Transverse colon (tissue), 4 donors: ENCODE measurements at regions not wholly inside any gene's neighbourhood (a gene's known extent, or its start where the extent isn't known, plus 50 kb on each side); places are given as distances from the start of the nearest gene placed in this dataset.

Experiments used
- DNase-seq: peaks from one replicate; pipeline ENCODE4 v3.0.0-alpha.2; 2019
- H3K27ac ChIP-seq, 4 donors: fragments of 200-600 bp; sonication (generic); 2 replicates each; pipeline ENCODE4 v1.5.1; 2016 to 2018; ENCODE audit warnings: inconsistent platforms in 4 of 4
- H3K27me3 ChIP-seq: fragments of 200-600 bp; sonication (generic); 2 replicates; pipeline ENCODE4 v1.5.1; 2017; ENCODE audit warnings: inconsistent platforms
- H3K36me3 ChIP-seq, 4 donors: fragments of 200-600 bp; sonication (generic); 2 replicates each; pipeline ENCODE4 v1.5.1; 2017 to 2019; ENCODE audit warnings: inconsistent platforms in 4 of 4
- H3K4me1 ChIP-seq, 4 donors: fragments of 200-600 bp; sonication (generic); 2 replicates each; pipeline ENCODE4 v1.5.1; 2017 to 2020; ENCODE audit warnings: inconsistent platforms in 4 of 4
- H3K4me3 ChIP-seq, 4 donors: fragments of 200-600 bp; sonication (generic); 1 replicate in 1 of 4; 2 replicates in 3 of 4; pipeline versions ENCODE4 v1.5.1 to v1.6.1; 2017 to 2019; ENCODE audit warnings: inconsistent platforms in 4 of 4
- H3K9me3 ChIP-seq, 2 donors: fragments of 200-600 bp; sonication (generic); 2 replicates each; pipeline ENCODE4 v1.5.1; 2017 to 2019; ENCODE audit warnings: inconsistent platforms in 2 of 2
- CTCF ChIP-seq, 5 experiments: fragments of 200-600 bp in 3 of 5; fragments of 450-650 bp in 2 of 5; sonication (generic) in 3 of 5; IDR thresholded peaks; 1 replicate in 2 of 5; 2 replicates in 3 of 5; pipeline ENCODE4 v1.5.1; 2016 to 2017; ENCODE audit warnings: antibody characterized with exemption in 5 of 5, inconsistent platforms in 3 of 5, mild to moderate bottlenecking in 2 of 5, moderate library complexity in 1 of 5
- EP300 ChIP-seq: sonication (generic); formaldehyde crosslinking; IDR thresholded peaks from one replicate; pipeline ENCODE4 v1.6.1; 2017; ENCODE audit warnings: antibody characterized with exemption, low read depth
- POLR2A ChIP-seq: fragments of 450-650 bp; IDR thresholded peaks from one replicate; pipeline ENCODE4 v1.6.1; 2016; ENCODE audit warnings: antibody characterized with exemption, mild to moderate bottlenecking, moderate library complexity
- POLR2AphosphoS5 ChIP-seq, 3 donors: sonication (generic); formaldehyde crosslinking; IDR thresholded peaks; one replicate each; pipeline ENCODE4 v1.6.1; 2016; ENCODE audit warnings: antibody characterized with exemption in 3 of 3
- WGBS, 2 donors: methylation state at CpG; one replicate each; pipeline ENCODE4 v1.1.5; 2018; ENCODE audit warnings: low coverage in 1 of 2; 5-methylcytosine and 5-hydroxymethylcytosine counted together
- in situ Hi-C, 4 donors: fragments of 200-750 bp; cut with MboI; loops; one replicate each; pipeline versions ENCODE4 v1.15.0 to v1.15.1; 2017; ENCODE audit warnings: low sequenced_read_pairs in 3 of 4, low pct_ligation_motif_present in 1 of 4, low pct_unique_long_range_greater_than_20kb in 1 of 4
- intact Hi-C: fragments of 100-400 bp; cut with DNase I; formaldehyde crosslinking; loops from one replicate; pipeline ENCODE4 v1.15.1; 2023; ENCODE audit warnings: low total_unique reads

- DNase-seq, result no peak
- WGBS, 2 donors, result 29 to 52% methylated on average over 1 of the region's 1 CpG
- peaks cover 0 to 5% (median 2%) of the 10 kb centered on the region in 4 donors for H3K4me1 ChIP-seq
- no peak overlapping the region for H3K27ac ChIP-seq
- intact Hi-C loops, result no loop called here
- no peaks in the 10 kb centered on the region for H3K27me3 ChIP-seq
- H3K4me3 ChIP-seq, result no peak overlapping the region
- in situ Hi-C loops, result no loop called here
- TF ChIP-seq CTCF (IDR thresholded peaks at IDR 0.05) (no peak), POLR2AphosphoS5 (IDR thresholded peaks at IDR 0.05) (no peak), POLR2A (no peak), EP300 (no peak)
- H3K36me3 ChIP-seq, result no peaks in the 10 kb centered on the region
- no peaks in the 10 kb centered on the region for H3K9me3 ChIP-seq
Measured at GRCh38 chr12:24062642-24063245, 113.3 kb upstream of the SOX5 start.

GRCh38 chr12:24060089-24060488, 110.6 kb upstream of the SOX5 start:
- Histone ChIP-seq H3K4me3 (no peak overlapping the region), H3K4me1 (no peaks in the 10 kb centered on the region), H3K36me3 (no peaks in the 10 kb centered on the region), H3K9me3 (no peaks in the 10 kb centered on the region), H3K27me3 (no peaks in the 10 kb centered on the region), H3K27ac (no peak overlapping the region)
- no peak for DNase-seq
- 100% methylated on average over 1 of the region's 1 CpG for WGBS, 2 donors
- intact Hi-C loops, result no loop called here
- TF ChIP-seq POLR2AphosphoS5 (IDR thresholded peaks at IDR 0.05) (no peak), EP300 (no peak), CTCF (IDR thresholded peaks at IDR 0.05) (no peak), POLR2A (no peak)
- in situ Hi-C loops, result no loop called here

- intact Hi-C loops, result no loop called here
- WGBS, 2 donors, result 69 to 89% methylated on average over 4 of the region's 4 CpGs
- H3K4me3 ChIP-seq, result no peak overlapping the region
- in situ Hi-C loops, result no loop called here
- H3K27me3 ChIP-seq, result no peaks in the 10 kb centered on the region
- TF ChIP-seq POLR2A (no peak), POLR2AphosphoS5 (IDR thresholded peaks at IDR 0.05) (no peak), CTCF (IDR thresholded peaks at IDR 0.05) (no peak), EP300 (no peak)
- peaks cover 0 to 7% (median 2%) of the 10 kb centered on the region in 4 donors for H3K4me1 ChIP-seq
- H3K36me3 ChIP-seq, result no peaks in the 10 kb centered on the region
- no peaks in the 10 kb centered on the region for H3K9me3 ChIP-seq
- H3K27ac ChIP-seq, result no peak overlapping the region
- no peak for DNase-seq
Measured at GRCh38 chr12:24057920-24058476, 108.5 kb upstream of the SOX5 start.

GRCh38 chr12:24055747-24056146, 106.3 kb upstream of the SOX5 start:
- Histone ChIP-seq H3K9me3 (no peaks in the 10 kb centered on the region), H3K4me1 (peaks cover 0 to 7% (median 2%) of the 10 kb centered on the region in 4 donors), H3K4me3 (no peak overlapping the region), H3K27ac (no peak overlapping the region), H3K27me3 (no peaks in the 10 kb centered on the region), H3K36me3 (no peaks in the 10 kb centered on the region)
- WGBS, 2 donors, result 56% methylated on average over 1 of the region's 1 CpG; no CpG with 5 or more reads in 1 of the 2 donors
- no peak for DNase-seq
- in situ Hi-C loops, result no loop called here
- intact Hi-C loops, result no loop called here
- TF ChIP-seq CTCF (IDR thresholded peaks at IDR 0.05) (no peak), POLR2AphosphoS5 (IDR thresholded peaks at IDR 0.05) (no peak), POLR2A (no peak), EP300 (no peak)
